Neural progenitor cell (in vitro differentiated cells): ENCODE measurements at regions not wholly inside any gene's neighbourhood (a gene's known extent, or its start where the extent isn't known, plus 50 kb on each side); places are given as distances from the start of the nearest gene placed in this dataset.

Source experiments
- EZH2 ChIP-seq: fragments of 200-600 bp; sonication (generic); IDR thresholded peaks from 2 replicates; pipeline ENCODE4 v1.6.1; 2017; ENCODE audit warnings: antibody characterized with exemption, mild to moderate bottlenecking, moderate library complexity
- EZH2phosphoT487 ChIP-seq: fragments of 200-600 bp; sonication (generic); IDR thresholded peaks from 2 replicates; pipeline ENCODE4 v1.6.1; 2017; ENCODE audit warnings: antibody characterized with exemption
- TF ChIP-seq, protein P1 (sequence below): fragments of 200-600 bp; sonication (generic); IDR thresholded peaks from 2 replicates; pipeline ENCODE4 v1.5.1; 2017; ENCODE audit warnings: antibody characterized with exemption, mild to moderate bottlenecking

DNA sequence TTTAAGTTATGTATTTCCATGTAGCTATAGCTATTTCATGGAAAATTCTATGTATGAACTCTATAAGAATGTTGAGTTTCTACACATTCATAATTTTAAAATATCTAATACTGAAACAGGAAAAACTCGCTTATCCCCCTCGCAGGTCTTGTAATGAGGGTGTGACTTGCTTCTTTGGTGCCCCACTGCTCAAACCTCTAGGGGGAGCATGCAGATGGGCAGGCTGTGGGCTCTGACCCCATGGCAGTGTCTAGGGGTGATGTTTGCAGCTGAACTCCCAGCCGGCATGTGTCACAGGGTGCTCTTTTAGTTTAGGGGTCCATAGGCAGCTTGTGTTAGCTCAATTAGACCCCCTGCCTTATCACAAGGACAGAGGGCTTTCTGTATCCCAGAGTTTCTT lies 1825.7 kb upstream of the ADGRL3 start:
- TF ChIP-seq, protein P1, sequence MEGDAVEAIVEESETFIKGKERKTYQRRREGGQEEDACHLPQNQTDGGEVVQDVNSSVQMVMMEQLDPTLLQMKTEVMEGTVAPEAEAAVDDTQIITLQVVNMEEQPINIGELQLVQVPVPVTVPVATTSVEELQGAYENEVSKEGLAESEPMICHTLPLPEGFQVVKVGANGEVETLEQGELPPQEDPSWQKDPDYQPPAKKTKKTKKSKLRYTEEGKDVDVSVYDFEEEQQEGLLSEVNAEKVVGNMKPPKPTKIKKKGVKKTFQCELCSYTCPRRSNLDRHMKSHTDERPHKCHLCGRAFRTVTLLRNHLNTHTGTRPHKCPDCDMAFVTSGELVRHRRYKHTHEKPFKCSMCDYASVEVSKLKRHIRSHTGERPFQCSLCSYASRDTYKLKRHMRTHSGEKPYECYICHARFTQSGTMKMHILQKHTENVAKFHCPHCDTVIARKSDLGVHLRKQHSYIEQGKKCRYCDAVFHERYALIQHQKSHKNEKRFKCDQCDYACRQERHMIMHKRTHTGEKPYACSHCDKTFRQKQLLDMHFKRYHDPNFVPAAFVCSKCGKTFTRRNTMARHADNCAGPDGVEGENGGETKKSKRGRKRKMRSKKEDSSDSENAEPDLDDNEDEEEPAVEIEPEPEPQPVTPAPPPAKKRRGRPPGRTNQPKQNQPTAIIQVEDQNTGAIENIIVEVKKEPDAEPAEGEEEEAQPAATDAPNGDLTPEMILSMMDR = peak; percentile 42
- TF ChIP-seq EZH2phosphoT487 (no peak), EZH2 (no peak)
